Posterior vena cava (tissue), 2 donors: ENCODE measurements at regions not wholly inside any gene's neighbourhood (a gene's known extent, or its start where the extent isn't known, plus 50 kb on each side); places are given as distances from the start of the nearest gene placed in this dataset.

Source experiments
- DNase-seq: peaks from one replicate; pipeline ENCODE4 v3.0.0-alpha.2; 2020; ENCODE audit warnings: low spot score
- intact Hi-C, 2 donors: fragments of 100-400 bp; cut with DNase I; formaldehyde crosslinking; loops; one replicate each; pipeline versions ENCODE4 v1.14.1 to v1.14.2; 2022 to 2023
- donor health status: DM: yes; HTN: yes; CAD: no.
- donor health status: DM: yes; HTN: yes; CAD: no.

- intact Hi-C loops: no loop called here
- no peak for DNase-seq
Measured at GRCh38 chr2:125424266-125424785, 1231.6 kb upstream of the GYPC start.

DNA sequence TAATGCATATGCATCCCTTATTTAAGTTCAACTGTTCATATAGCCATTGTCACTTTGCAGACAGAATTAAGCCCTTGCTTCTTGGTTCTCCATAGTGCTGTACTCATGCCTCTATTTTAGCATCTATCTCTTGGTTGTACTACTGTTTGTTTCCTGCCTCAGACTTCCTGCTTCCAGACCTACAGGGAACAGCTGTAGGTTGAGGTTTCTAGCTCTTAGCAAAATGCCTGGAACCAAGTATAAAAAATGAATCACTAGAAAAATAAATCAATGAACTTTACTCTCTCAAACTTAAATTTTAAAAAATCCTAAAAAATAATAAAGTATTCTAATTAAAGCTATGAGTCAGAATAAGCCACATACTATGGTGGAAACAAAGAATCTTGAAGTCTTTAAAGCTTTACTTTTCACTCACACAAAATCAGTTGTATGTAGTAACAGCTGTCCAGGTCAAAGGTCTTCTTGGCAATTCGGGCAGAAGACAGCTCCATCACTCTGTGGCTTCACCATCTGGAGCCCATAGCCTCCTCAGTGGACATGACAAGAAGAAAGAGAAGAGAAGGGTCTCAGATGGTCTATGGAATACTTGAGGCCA, 1228.1 kb upstream of the GYPC start:
- no peak for DNase-seq
- intact Hi-C loops: no loop called here

DNA sequence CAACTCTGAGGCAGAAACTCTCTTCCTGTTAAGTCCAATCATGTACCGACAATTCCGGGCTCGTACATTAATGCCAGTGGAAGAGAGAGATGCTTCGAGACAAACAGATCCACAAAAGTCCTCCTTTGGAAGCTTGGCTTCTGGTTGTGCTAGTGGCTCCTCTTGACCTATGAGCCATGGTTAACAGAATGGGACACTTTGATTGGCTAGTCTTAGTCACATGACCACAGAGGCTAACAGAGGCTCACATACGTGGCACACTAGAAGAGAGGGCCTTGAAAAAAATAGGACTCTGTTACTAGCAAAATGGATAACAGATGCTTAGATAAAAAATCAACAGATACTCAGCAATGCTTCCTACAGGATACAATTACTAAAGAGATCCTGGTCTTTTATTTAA, 1211.9 kb upstream of the GYPC start:
- intact Hi-C loops: no loop called here
- DNase-seq: no peak

DNA sequence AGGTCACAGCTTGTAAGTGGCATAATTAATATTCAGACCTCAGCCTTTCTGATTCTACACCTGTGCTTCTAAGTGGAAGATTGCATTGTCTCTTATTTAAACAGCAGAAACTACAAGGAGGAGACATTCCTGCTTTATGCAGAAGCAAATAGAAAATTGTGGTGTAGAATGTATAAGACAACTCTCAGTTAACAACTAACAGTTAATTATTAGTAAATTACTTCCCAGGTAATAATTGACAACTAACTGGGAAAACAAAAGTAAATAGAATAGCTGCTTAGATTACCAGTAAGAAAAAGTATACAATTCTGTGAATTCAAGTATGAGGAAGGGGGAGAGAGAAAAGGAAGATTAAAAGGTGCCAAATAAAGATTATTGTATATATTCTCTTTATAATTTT, 1210.5 kb upstream of the GYPC start:
- intact Hi-C loops: no loop called here
- DNase-seq: no peak

DNA sequence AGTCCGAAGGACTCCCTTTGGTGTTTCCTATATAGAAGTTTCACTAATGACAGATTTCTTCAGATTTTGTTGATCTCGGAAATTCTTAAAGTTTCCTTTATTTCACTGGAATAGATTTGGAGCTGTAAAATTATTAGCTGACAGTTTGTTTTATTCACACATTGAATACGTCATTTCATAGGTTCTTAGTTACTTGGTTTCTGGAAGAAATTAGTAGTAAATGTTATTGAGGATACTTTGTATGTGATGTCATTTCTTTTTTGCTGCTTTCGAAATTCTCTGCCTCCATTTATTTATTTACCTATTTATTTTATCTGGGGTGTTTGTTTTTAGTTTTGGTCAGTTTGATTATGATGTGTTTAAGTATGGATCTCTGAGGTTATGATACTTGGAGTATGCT, 1205.9 kb upstream of the GYPC start:
- intact Hi-C loops: no loop called here
- no peak for DNase-seq

- intact Hi-C loops: no loop called here
- no peak for DNase-seq
Measured at GRCh38 chr2:125455110-125455509, 1200.8 kb upstream of the GYPC start.

DNA sequence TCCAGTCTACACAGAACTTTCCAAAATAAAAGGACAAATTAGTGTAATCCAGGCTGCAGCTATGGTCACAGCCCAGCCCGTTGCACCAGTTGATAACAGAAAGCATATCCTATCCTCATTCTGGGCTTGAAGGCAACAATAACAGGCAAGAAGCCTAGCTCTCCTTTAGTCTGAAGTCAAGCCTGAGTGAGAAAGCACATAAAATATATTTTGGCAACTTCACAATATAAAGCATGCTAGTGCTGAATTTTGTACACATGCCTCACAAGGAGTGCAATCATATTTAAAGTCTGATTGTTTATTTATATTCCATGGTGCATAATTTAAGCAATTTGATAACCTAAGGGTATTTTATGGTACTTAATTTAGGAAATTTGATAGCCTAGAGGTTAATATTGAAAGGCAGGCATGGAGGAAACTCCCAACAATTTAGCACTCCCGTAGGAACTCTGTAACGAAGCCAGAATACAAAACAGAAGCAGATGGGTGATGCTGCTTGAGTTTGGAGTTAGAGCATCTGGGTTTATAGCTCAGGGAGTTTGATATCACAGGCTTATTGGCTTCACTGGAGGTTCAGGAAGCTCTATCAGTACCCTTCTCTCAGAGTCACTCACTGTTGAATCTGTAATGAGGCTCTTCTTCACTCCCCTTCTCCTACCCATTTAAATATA, 1199.1 kb upstream of the GYPC start:
- no peak for DNase-seq
- intact Hi-C loops: no loop called here

GRCh38 chr2:125471963-125472362, 1184.0 kb upstream of the GYPC start:
- intact Hi-C loops: no loop called here

GRCh38 chr2:125479143-125479636, 1176.8 kb upstream of the GYPC start:
- peak; percentile 67 for DNase-seq
- intact Hi-C loops: no loop called here

More at GRCh38 chr2:125471963-125472362, 1184.0 kb upstream of the GYPC start:
- peak; percentile 64 for DNase-seq

GRCh38 chr2:125490308-125490707, 1165.7 kb upstream of the GYPC start:
- no peak for DNase-seq
- intact Hi-C loops: no loop called here

DNA sequence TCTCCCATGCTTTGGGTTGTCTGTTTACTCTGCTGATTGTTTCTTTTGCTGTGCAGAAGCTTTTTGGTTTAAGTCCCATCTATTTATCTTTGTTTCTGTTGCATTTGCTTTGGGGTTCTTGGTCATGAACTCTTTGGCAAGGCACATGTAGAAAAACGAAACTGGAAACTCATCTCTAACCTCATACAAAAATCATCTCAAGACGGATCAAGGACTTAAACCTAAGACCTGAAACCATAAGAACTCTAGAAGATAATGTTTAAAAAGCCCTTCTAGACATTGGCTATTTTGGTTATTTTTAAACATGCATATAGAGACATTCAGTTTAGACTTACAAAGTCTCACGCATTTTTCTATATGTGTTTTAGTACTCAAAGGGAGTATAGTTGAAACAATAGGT, 1164.3 kb upstream of the GYPC start:
- intact Hi-C loops: no loop called here
- no peak for DNase-seq

DNA sequence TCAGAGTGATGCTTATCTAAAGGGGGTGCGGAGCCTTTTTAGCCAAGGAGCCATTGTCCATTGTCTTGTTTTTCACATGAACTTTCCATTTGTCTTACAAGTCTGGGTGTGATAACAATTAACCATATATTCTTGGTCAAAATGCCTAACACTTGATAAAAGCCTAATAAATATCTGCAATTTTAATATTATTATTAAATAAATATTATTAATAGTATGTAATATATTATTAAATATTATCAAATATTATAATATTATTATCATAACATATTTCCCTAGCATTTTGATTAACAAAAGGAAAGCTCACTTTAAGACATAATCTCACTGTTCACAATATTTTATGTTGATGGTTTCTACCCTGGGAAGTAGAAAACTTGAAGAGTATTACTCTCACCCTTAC, 1143.6 kb upstream of the GYPC start:
- DNase-seq: no peak
- intact Hi-C loops: no loop called here

DNA sequence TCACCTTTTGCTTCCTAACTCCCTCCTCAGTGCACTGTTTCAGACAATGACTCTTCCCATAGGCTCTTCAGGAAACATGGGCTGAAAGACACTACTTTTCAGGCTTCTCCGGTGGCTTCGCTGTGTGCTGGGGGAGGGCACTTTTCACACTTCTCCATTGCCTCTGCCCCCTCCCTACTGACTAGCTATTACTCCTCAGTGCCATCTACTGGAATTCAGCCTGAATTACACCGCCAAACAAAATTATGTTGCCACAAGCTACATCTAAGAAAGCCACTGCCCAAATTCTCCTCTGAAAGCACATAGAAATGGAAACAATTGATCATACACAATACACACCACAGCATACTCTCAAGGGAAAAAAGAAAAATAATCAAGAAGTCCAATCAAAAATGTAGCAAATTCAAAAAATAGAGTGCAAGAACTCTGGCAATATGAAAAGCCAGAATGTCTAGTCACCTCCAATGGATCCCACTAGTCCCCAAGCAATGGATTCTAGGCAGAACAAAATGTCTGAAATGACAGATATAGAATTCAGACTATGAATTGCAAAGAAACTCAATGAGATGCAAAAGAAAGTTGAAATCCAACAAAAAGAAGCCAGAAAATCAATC, 1139.4 kb upstream of the GYPC start:
- DNase-seq: no peak
- intact Hi-C loops: no loop called here

DNA sequence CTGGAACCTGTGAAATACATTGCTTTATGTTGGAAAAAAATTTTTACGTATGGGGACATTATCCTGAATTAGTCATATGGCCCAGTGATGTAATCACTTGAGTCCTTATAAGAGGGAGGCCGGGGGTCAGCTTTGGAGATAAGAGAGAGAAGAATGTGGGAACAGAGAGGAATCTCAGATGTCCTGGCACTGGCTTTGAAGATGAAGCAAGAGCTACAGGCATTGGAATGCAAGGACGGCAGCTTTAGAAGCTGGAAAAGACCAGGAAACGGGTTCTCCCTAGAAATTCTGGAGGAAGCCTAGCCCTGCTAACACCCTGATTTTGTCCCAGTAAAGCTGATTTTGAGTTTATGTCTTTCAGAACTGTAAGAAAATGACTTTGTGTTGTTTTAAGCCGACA, 1129.9 kb upstream of the GYPC start:
- intact Hi-C loops: no loop called here

GRCh38 chr2:125535089-125535488, 1120.9 kb upstream of the GYPC start:
- no peak for DNase-seq
- intact Hi-C loops: no loop called here

More for the DNA sequence above, 1129.9 kb upstream of the GYPC start:
- no peak for DNase-seq

DNA sequence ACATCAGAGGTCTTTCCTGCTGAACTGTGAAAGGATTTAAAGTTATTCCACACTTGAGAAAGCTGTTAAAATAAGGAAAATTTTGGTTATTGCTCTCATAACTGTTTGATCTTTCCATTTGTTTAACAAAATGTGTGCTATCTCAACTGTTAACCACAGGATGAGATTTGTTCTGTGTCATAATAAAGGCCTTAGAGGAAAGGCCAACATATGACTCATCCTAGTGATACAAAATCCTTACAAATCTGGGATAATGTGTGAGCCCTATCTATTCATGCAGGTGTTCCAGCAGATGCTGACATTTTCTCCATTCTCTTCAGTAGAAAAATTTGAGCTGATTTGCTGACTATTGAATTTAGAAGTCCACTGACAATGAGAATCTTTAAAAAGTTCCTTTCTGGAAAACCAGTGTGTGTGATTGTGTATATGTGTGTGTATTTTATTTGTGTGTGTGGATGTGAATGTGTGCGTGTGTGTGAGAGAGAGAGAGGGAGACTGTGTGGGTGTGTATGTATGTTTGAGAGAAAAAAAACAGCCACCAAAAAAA, 1111.9 kb upstream of the GYPC start:
- no peak for DNase-seq
- intact Hi-C loops: no loop called here

DNA sequence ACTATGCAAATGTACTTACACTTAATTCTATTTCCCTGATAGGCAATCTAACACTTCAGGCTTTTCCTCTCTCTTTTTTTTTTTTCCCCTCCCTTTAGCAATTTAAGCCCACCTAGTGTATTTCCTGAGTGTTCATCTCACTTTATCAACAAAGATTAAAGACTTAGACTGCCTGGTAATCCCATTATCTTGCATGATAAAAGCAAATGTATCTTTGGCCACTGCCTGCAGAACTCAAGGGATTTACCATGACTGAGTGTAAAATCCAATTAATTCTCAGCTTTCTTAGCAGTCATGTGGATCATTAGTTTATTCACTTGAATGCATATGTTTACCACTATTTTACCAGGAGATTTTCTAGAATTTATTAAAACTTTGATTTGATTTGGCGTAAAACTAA, 1102.2 kb upstream of the GYPC start:
- no peak for DNase-seq
- intact Hi-C loops: no loop called here

DNA sequence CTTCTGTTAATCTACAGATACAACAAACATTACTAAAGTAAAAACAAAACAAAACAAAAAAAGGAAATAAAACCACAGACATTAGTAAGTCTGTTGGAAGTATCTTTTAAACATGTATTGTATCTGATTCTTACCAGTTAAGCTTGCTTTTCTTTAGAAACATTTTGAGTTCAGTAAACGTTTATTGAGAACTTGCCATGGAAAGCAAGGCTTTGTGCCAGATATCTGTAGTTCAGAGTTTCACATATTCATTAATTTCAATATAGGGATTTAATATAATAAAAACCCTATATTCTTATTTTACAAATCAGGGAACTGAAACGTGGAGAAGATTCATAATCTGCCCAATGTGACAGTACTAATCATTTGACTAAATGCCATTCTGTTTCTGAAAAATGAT, 1101.0 kb upstream of the GYPC start:
- intact Hi-C loops: no loop called here
- no peak for DNase-seq

GRCh38 chr2:125559186-125559585, 1096.8 kb upstream of the GYPC start:
- intact Hi-C loops: no loop called here
- DNase-seq: no peak

DNA sequence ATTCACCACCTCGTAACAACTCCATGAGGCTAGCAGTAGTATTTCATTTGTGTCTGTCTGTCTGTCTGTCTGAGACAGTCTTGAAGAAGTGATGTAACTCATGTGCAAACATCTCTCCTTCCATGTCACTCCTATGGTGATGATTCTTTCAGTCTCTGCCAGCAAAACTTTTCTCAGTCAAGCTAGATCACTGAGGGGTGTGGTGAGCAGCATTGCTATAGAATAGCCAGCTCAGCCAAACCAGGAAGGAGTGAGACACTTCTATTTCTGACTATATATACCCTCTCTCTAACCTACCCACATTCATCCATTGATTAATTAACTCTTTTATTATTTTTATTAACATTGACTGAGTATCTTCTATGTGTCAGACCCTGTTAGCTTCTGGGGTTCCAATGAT, 1095.1 kb upstream of the GYPC start:
- no peak for DNase-seq
- intact Hi-C loops: no loop called here
